Upper lobe of left lung (tissue), 4 donors: ENCODE measurements at regions not wholly inside any gene's neighbourhood (a gene's known extent, or its start where the extent isn't known, plus 50 kb on each side); places are given as distances from the start of the nearest gene placed in this dataset.

Experiments used
- CTCF ChIP-seq, 6 experiments: fragments of 450-650 bp in 4 of 6; fragments of 200-600 bp in 2 of 6; sonication (generic) in 2 of 6; IDR thresholded peaks; one replicate each; pipeline ENCODE4 v1.5.1; 2016 to 2019; ENCODE audit warnings: antibody characterized with exemption in 6 of 6
- EP300 ChIP-seq, 4 donors: sonication (generic); formaldehyde crosslinking; IDR thresholded peaks; one replicate each; pipeline ENCODE4 v1.5.1; 2017; ENCODE audit warnings: antibody characterized with exemption in 4 of 4, control low read depth in 2 of 4
- POLR2A ChIP-seq, 4 donors: fragments of 450-650 bp; IDR thresholded peaks; one replicate each; pipeline ENCODE4 v1.5.1; 2016 to 2017; ENCODE audit warnings: antibody characterized with exemption in 4 of 4, mild to moderate bottlenecking in 2 of 4
- POLR2AphosphoS5 ChIP-seq, 2 donors: sonication (generic); formaldehyde crosslinking; IDR thresholded peaks; one replicate each; pipeline ENCODE4 v1.5.1; 2017; ENCODE audit warnings: antibody characterized with exemption in 2 of 2

- TF ChIP-seq CTCF (IDR thresholded peaks at IDR 0.05) (no peak), POLR2AphosphoS5 (IDR thresholded peaks at IDR 0.05) (no peak), POLR2A (IDR thresholded peaks at IDR 0.05) (no peak), EP300 (IDR thresholded peaks at IDR 0.05) (no peak)
Measured at GRCh38 chr1:17930635-17931034, 175.5 kb downstream of the ACTL8 start.
